ENCODE measurements at regions not wholly inside any gene's neighbourhood (a gene's known extent, or its start where the extent isn't known, plus 50 kb on each side); places are given as distances from the start of the nearest gene placed in this dataset.

DNA sequence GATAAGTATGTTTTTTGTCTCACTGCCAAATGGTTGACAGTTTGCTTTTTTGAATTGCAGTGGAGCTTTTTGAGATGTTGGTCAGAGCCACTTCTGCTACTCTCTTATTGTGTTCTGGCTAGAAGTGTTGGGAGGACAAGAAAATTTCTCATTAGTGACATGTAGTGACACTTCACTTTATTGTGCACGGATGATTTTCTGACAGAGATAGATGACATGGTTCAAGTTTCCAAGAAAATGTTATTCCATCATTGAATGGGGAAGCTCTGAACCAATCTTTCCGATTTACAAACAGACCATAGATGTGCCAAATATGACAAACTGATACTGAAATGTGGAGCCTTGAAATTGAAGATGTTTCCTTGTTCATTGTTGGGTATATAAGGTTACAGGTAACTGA lies 558.9 kb upstream of the WWC1 start:
- TF ChIP-seq, protein P1, sequence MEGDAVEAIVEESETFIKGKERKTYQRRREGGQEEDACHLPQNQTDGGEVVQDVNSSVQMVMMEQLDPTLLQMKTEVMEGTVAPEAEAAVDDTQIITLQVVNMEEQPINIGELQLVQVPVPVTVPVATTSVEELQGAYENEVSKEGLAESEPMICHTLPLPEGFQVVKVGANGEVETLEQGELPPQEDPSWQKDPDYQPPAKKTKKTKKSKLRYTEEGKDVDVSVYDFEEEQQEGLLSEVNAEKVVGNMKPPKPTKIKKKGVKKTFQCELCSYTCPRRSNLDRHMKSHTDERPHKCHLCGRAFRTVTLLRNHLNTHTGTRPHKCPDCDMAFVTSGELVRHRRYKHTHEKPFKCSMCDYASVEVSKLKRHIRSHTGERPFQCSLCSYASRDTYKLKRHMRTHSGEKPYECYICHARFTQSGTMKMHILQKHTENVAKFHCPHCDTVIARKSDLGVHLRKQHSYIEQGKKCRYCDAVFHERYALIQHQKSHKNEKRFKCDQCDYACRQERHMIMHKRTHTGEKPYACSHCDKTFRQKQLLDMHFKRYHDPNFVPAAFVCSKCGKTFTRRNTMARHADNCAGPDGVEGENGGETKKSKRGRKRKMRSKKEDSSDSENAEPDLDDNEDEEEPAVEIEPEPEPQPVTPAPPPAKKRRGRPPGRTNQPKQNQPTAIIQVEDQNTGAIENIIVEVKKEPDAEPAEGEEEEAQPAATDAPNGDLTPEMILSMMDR (conservative IDR thresholded peaks at IDR 0.05; ENCODE audit: low read length): no peak
- TF ChIP-seq EZH2phosphoT487 (IDR thresholded peaks at IDR 0.05; ENCODE audit: borderline replicate concordance, low read depth, low read length): no peak
